NCI-H1105 treated with DMSO at 0.1 percent for 48 hours (cell line): ENCODE measurements at regions not wholly inside any gene's neighbourhood (a gene's known extent, or its start where the extent isn't known, plus 50 kb on each side); places are given as distances from the start of the nearest gene placed in this dataset.

Experiments
- DNase-seq: peaks from one replicate; lab custom pipeline; 2025; lab: John Stamatoyannopoulos, UW

- DNase-seq = no peak
Observed at GRCh38 chr4:187424636-187425035, 570.9 kb upstream of the ZFP42 start.

- no peak for DNase-seq
Observed at GRCh38 chr4:187426511-187426910, 569.1 kb upstream of the ZFP42 start.

GRCh38 chr4:187432310-187432709 lies 563.3 kb upstream of the ZFP42 start:
- DNase-seq = no peak

- no peak for DNase-seq
Observed at GRCh38 chr4:187433141-187433540, 562.4 kb upstream of the ZFP42 start.

GRCh38 chr4:187436251-187436650 lies 559.3 kb upstream of the ZFP42 start:
- DNase-seq = no peak

GRCh38 chr4:187444061-187444460 lies 551.5 kb upstream of the ZFP42 start:
- no peak for DNase-seq

- no peak for DNase-seq
Observed at GRCh38 chr4:187449702-187450101, 545.9 kb upstream of the ZFP42 start.

GRCh38 chr4:187451776-187452175 lies 543.8 kb upstream of the ZFP42 start:
- DNase-seq = no peak

DNA sequence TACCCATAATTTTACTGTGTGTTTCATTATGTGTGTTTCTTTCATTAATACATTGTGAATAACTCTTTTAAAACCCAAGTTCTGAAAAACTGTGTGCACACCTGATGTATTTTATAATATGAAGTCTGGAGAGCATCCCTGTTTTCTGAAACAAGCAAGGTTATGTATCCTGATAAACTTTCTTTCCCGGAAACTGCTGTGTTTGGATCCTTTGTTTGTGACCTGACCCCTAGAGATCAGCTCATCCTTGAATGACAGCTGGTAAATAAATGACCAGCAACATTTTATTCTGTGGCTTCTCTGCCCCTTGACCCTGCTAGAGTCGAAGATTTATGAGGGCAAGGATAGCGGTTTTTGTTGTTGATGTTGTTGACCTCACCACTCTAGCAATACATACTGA lies 535.6 kb upstream of the ZFP42 start:
- DNase-seq = no peak

DNA sequence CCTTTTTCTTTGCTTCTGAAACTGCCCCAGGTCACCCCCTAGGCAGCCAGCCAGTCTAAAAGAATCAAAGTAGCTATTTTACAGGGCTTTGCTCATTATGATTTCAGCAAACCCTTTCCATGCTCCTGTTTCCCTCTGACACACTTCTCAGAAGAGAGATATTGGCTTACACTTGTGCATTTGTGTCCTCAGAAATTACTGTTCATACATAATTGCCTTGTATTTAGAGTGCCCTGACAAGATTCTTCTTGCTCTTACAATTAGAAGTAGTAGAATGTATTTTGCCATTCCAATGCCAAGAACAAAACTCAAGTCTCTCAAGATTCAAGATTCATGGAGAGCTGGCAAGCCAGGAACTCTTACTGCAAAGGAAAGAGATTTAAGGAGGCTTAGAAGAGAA lies 531.0 kb upstream of the ZFP42 start:
- no peak for DNase-seq

GRCh38 chr4:187467224-187467623 lies 528.3 kb upstream of the ZFP42 start:
- no peak for DNase-seq

- no peak for DNase-seq
Observed at GRCh38 chr4:187469627-187470026, 525.9 kb upstream of the ZFP42 start.

- no peak for DNase-seq
Observed at GRCh38 chr4:187470061-187470460, 525.5 kb upstream of the ZFP42 start.

DNA sequence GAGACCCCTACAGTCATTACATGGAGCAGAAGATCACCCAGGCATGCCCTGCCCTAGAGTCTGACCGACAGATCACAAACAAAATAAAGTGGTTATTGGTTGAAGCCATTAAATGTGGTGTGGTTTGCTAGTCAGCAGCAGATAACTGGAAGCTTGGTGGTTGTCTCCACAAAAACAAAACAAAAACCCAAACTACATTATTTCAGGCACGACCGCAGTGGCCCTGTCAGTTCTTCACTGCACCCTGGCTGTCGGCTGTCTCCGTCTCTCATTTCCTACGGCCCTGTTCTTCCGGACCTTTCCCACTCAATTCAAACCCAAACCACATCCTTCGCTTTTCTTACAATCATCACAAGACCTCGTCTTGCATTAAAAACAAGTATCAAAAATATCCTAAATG lies 521.3 kb upstream of the ZFP42 start:
- DNase-seq = no peak

DNA sequence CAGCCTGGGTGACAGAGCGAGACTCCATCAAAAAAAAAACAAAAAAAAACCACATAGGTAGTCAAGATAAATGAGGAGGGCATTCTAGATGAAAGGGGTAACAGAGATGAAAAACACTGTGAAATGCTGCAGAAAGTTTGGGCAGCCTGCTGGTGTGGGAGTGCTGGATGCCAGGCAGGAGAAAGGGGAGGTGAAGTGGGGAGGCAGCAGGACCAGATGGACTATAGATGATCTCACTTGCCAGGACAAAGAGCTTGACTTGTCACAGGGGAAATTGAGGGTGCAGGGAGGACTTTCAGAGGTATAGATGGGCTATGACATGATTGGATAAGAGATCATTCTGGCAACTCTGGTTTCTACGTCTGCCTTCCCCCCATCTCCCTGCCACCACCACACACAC lies 519.7 kb upstream of the ZFP42 start:
- no peak for DNase-seq

DNA sequence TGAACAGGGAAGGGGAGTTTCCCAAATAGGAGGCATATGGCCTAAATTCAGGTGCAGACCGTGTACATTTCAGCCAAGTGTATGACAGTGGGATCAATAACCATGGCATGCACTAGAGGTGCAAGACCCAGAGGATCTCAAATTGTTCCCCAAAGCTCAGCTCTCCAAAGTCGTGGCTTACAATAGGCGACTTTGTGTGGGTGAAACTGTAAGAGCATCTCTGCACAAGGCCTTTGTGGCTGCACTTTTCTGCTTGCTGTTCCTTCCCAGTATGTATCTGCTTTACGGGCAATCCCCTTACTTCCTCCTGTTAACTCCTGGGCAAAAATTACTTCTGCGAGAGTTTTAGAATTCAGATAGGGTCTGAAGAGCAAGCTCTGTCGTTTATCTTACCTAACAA lies 518.3 kb upstream of the ZFP42 start:
- no peak for DNase-seq

DNA sequence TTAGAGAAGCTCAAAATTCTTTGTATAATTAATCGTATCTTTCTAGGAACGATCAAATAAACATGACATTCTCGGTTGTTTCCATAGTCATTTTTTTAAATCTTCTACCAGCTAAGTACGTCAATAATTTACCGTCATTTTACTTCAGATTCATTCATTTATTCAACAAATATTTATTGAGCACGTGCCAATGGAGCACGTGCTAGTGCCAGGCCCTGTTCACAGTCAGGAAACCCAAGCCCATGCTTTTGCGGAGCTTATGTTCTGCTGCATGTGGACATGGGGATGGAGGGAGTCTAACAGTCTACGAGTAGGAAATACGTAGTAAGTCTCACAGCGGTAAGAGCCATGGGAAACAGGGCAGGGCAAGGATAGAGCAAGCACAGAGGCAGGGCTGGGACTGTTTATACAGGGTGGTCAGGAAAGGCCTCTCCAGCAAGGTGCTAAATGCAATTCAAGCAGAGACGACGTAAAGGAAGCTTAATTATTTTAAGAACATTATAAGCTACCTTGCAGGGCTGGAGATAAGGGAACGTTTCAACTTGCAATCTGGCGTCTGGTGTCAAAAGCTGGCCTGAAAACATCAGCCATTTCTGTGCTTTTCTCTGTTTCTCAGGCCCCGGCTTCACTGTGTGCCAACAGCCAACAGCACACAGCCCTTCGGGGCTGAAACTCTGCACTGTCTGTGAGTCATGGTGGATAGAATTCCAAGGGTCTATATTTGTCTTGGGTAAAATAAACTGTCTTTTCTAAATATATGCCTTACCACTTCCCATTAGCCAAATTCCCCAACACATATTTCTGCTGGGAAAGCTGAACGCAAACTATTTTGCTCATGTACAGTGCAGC lies 517.1 kb upstream of the ZFP42 start:
- DNase-seq = no peak

DNA sequence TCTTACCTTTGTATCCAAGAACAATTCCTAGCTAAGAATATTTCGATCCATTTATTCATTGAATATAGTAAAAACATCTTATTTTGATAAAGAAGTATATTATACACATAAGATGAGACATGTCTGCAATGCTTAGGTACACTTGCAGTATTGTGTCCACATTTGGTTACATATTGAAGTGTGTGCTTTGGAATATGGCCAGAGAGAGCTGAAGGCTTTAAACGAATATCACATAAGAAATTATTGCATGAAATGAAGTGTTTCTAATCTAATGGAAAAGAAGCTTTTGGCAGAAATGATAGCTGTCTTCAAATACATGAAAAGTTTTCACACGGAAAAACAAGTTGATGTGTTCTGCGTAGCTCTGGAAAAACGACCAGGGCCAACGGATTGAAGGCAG lies 516.1 kb upstream of the ZFP42 start:
- DNase-seq = peak; percentile 1

- no peak for DNase-seq
Observed at GRCh38 chr4:187480146-187481145, 515.1 kb upstream of the ZFP42 start.

DNA sequence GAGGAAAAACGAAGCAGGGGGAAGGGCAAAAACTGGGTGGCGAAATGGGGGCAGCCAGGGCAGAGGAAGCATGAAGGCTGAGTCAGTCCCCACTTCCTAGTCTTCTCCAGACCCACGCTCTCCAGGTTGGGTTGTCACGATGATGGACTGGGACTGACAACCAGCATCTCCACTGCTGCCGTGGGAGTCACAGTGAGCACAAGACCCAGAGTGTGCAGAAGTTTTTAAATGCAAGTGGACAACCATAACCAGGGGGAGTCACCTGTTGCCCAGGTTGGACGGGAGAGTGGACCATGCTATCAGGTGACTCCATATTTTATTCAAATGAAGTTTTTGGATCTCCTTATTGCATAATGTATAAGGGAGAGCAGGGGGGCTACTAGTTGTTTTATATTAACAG lies 511.4 kb upstream of the ZFP42 start:
- no peak for DNase-seq

GRCh38 chr4:187485676-187486075 lies 509.9 kb upstream of the ZFP42 start:
- DNase-seq = no peak

GRCh38 chr4:187491286-187491685 lies 504.3 kb upstream of the ZFP42 start:
- no peak for DNase-seq

GRCh38 chr4:187491959-187492358 lies 503.6 kb upstream of the ZFP42 start:
- no peak for DNase-seq
